Raji (cell line): ENCODE measurements at regions not wholly inside any gene's neighbourhood (a gene's known extent, or its start where the extent isn't known, plus 50 kb on each side); places are given as distances from the start of the nearest gene placed in this dataset.

Experiments used
- POLR2A ChIP-seq: IDR thresholded peaks from 2 replicates; pipeline ENCODE4 v1.6.1; 2011; ENCODE audit warnings: low read depth, low read length, control low read depth; ENCODE audit not compliant: insufficient read depth

DNA sequence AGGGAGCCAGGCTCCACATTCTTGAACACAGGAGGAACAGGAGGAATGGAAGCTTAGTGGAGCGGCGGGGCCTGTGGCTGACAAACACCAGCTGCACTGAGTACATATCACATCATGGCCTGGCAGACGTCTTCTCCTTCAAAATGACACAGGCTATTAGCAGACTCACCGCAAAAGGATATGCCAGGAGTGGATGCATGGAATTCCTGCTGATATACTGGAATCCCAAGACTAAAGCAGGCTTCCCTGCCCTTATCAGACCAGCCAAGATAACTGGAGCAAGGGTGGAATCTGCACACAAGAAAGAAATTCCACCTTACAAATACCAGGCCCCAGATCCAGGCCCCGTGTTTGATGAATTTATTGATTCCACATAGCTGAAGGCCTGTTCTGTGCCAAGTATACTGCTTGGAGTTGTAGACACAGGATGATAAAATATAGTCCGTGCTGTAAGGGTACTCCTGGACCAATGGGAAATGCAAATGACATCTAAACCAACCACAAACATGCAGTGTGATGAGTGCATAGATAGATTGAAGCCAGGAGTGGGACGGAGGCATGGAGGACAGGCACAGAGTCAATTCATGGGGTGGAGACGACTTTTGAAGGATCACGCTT lies 480.5 kb upstream of the ZMIZ1 start:
- TF ChIP-seq POLR2A = no peak

DNA sequence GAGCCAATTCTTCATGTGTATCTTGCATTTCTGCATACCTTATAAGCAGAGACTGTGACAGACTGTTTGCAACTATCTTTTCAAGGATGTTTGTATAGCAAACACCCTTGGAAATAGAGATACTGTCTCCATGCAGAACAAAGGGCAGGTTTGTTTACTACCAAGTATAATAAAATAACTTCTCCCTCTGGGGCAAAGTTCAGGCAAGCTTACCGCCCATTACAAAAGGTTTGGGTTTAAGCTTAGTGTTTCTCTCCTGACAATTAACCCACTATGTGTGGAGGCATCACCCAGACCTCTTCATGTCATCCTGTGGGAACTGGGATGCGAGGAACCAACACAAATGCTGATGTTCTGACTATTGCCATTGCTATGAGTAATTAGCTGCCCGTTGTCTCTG lies 479.1 kb upstream of the ZMIZ1 start:
- no peak for TF ChIP-seq POLR2A

DNA sequence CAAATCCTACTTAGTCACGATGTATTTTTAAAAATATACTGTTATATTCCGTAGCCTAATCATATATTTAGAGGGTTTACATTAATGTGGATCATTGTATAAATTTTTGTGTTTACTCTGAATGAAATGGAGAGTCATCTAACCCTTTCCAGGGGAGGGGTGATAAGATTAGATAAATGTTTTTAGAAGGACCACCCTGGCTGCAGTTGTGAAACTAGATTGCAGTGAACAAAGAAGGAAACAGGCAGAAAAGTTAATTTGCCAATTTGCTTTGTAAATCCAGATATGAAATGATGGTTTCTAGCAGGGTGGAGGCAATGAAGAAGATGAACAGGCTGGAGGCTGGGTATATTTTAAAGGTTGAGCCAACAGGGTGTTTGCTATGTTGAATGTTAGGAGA lies 477.7 kb upstream of the ZMIZ1 start:
- no peak for TF ChIP-seq POLR2A

DNA sequence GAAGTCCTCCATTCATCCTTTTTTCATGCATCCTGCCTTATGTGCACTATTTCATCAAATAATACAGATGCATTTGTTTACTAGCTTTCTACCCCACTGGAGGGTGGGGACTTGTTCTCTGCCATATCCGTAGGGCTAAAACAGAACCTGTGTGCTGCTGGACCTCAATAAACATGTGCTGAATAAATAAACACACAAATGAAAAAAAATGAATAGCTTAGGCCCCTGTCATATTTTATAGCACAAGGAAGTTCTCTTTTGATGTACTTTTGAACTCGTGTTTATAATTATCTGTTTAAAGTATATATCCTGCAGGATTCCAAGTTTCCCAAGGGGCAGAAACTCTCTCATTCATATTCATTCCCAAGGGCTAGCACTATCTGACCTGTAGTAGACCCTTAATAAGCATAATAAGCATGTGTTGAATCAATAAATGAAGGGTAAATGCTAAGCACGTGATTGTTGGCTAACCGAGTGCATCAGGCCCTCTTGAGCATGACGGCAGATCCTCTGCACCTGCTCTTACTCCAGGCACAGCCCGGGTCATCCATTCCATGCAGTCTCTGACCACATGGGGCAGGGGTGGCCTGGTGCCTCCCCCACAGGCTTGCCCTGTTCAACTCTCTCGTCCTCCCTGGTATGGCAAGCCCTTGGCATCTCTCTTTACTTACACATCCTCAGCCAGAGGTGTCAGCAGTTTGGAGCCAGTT lies 474.1 kb upstream of the ZMIZ1 start:
- no peak for TF ChIP-seq POLR2A

- no peak for TF ChIP-seq POLR2A
Measured at GRCh38 chr10:78595269-78595619, 473.5 kb upstream of the ZMIZ1 start.

DNA sequence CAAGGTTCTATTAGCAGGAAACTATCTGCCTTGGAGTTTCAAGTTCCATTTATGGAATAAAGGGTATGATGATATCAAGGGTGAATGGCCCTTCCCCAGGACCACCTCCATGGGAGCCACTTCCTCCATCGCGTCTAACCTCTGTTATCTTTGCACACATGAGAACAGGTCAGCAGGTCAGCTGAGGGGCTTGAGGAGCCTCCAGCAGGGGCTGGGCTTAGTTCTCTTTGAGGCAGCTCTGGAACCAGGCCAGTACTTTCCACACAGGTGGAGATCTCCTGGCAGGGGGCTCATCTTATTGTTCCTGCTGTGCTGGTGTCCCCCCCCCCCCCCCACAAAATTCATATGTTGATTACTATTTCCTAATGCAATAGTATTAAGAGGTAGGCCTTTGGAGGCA lies 472.2 kb upstream of the ZMIZ1 start:
- no peak for TF ChIP-seq POLR2A

GRCh38 chr10:78597796-78598555 lies 470.8 kb upstream of the ZMIZ1 start:
- TF ChIP-seq POLR2A = no peak

- no peak for TF ChIP-seq POLR2A
Measured at GRCh38 chr10:78599122-78599853, 469.5 kb upstream of the ZMIZ1 start.

GRCh38 chr10:78600121-78600665 lies 468.6 kb upstream of the ZMIZ1 start:
- no peak for TF ChIP-seq POLR2A

GRCh38 chr10:78600740-78601139 lies 468.0 kb upstream of the ZMIZ1 start:
- no peak for TF ChIP-seq POLR2A

GRCh38 chr10:78602201-78602932 lies 466.4 kb upstream of the ZMIZ1 start:
- TF ChIP-seq POLR2A = no peak

DNA sequence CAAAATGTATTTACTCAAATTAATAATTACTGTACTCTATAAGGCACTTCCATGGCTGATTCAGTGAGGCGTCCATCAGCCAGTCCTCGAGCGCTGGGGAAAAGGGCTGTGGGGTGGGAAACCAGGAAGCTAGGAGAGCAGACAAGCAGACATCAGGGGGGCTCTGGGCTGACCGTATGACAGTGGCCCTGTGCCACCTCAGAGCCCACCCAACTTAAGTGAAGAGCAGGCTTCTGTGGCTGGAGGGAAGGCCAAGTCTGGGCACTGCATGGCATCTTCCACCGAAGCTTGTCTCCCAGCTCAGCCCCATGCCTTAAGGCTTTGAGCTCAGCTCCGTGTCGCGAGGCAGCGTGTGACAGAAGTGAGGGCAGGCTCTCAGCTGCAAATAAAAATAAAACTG lies 464.5 kb upstream of the ZMIZ1 start:
- TF ChIP-seq POLR2A = no peak

- TF ChIP-seq POLR2A = no peak
Measured at GRCh38 chr10:78604721-78605120, 464.0 kb upstream of the ZMIZ1 start.

GRCh38 chr10:78605800-78606350 lies 462.9 kb upstream of the ZMIZ1 start:
- TF ChIP-seq POLR2A = no peak
